DND-41 (cell line): ENCODE measurements at regions not wholly inside any gene's neighbourhood (a gene's known extent, or its start where the extent isn't known, plus 50 kb on each side); places are given as distances from the start of the nearest gene placed in this dataset.
"Not testable (repeated sequence)": the region's sequence is repeated elsewhere in the genome, so short reads cannot be mapped to it uniquely, and the experiment has no call there.

ENCODE experiments used
- ATAC-seq: fragments of 200-7000 bp; cut with Tn5 transposase; 3 replicates; pipeline ENCODE4 v1.9.1; 2021; ENCODE audit warnings: low read depth; ENCODE audit not compliant: insufficient read depth
- DNase-seq: peaks from one replicate; pipeline ENCODE4 v3.0.0-alpha.2; 2020
- H2AFZ ChIP-seq: 2 replicates; pipeline ENCODE4 v1.6.0; 2012; ENCODE audit warnings: low read depth, low read length
- H3K27ac ChIP-seq: 2 replicates; pipeline ENCODE4 v1.5.1; 2012; ENCODE audit warnings: low read length, inconsistent platforms
- H3K27me3 ChIP-seq: fragments of 200-600 bp; sonication (generic); 2 replicates; pipeline ENCODE4 v1.6.0; 2012; ENCODE audit warnings: low read length, mild to moderate bottlenecking, inconsistent platforms; ENCODE audit not compliant: insufficient read depth, poor library complexity
- H3K36me3 ChIP-seq: 2 replicates; pipeline ENCODE4 v1.5.1; 2012; ENCODE audit warnings: low read length, inconsistent platforms; ENCODE audit not compliant: insufficient read depth
- H3K4me1 ChIP-seq: 2 replicates; pipeline ENCODE4 v1.5.1; 2012; ENCODE audit warnings: mild to moderate bottlenecking, low read length; ENCODE audit not compliant: insufficient read depth
- H3K4me2 ChIP-seq: 2 replicates; pipeline ENCODE4 v1.6.0; 2012; ENCODE audit warnings: mild to moderate bottlenecking, moderate library complexity, low read length, inconsistent platforms; ENCODE audit not compliant: insufficient read depth
- H3K4me3 ChIP-seq, 2 experiments: fragments of 200-600 bp in 1 of 2; shearing (Covaris generic) in 1 of 2; 2 replicates each; pipeline ENCODE4 v1.5.1; 2012 to 2016; ENCODE audit warnings: inconsistent platforms in 2 of 2, low read length in 2 of 2, mild to moderate bottlenecking in 2 of 2, low read depth in 1 of 2, moderate library complexity in 1 of 2
- H3K79me2 ChIP-seq: 2 replicates; pipeline ENCODE4 v1.6.0; 2012; ENCODE audit warnings: low read length, inconsistent platforms; ENCODE audit not compliant: insufficient read depth
- H3K9ac ChIP-seq: 2 replicates; pipeline ENCODE4 v1.6.0; 2012; ENCODE audit warnings: low read depth, mild to moderate bottlenecking, inconsistent platforms, low read length, moderate library complexity
- H3K9me3 ChIP-seq: 2 replicates; pipeline ENCODE4 v1.5.1; 2012; ENCODE audit warnings: low read length, moderate library complexity, mild to moderate bottlenecking, inconsistent platforms; ENCODE audit not compliant: insufficient read depth, severe bottlenecking
- H4K20me1 ChIP-seq: 2 replicates; pipeline ENCODE4 v1.6.0; 2012; ENCODE audit warnings: low read length; ENCODE audit not compliant: insufficient read depth
- EZH2 ChIP-seq: IDR thresholded peaks from 3 replicates; pipeline ENCODE4 v1.6.1; 2012; ENCODE audit warnings: borderline replicate concordance, low read depth, mild to moderate bottlenecking, moderate library complexity, low read length, inconsistent platforms; ENCODE audit not compliant: severe bottlenecking
- TF ChIP-seq, protein P1 (sequence below): IDR thresholded peaks from 2 replicates; pipeline ENCODE4 v1.5.1; 2012; ENCODE audit warnings: borderline replicate concordance, low read length, moderate library complexity, mild to moderate bottlenecking; ENCODE audit not compliant: poor library complexity, severe bottlenecking; ENCODE audit errors: extremely low read depth

DNA sequence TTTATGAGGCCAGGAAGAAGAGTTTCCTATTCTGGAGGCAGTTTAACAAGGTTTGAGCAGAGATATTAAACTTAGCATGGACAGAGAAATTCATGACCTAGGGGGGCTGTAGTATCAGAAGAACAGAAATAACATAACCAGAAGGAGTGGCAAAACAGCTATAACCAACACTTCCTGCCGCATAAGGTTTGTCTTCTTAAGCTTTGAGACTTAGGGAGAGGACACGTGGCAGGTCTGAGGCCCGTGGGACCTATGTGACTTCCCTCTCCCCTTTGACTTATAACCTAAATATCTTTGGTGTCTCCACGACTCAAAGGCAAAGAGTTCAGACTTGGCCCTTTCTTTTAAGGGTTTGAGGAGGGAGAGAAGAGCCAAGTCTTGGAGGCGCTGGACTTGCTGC is 119.1 kb upstream of the PZP start:
- H3K9ac ChIP-seq: no peak overlapping the region
- H2AFZ ChIP-seq: no peak overlapping the region
- no peak for TF ChIP-seq EZH2
- TF ChIP-seq, protein P1, sequence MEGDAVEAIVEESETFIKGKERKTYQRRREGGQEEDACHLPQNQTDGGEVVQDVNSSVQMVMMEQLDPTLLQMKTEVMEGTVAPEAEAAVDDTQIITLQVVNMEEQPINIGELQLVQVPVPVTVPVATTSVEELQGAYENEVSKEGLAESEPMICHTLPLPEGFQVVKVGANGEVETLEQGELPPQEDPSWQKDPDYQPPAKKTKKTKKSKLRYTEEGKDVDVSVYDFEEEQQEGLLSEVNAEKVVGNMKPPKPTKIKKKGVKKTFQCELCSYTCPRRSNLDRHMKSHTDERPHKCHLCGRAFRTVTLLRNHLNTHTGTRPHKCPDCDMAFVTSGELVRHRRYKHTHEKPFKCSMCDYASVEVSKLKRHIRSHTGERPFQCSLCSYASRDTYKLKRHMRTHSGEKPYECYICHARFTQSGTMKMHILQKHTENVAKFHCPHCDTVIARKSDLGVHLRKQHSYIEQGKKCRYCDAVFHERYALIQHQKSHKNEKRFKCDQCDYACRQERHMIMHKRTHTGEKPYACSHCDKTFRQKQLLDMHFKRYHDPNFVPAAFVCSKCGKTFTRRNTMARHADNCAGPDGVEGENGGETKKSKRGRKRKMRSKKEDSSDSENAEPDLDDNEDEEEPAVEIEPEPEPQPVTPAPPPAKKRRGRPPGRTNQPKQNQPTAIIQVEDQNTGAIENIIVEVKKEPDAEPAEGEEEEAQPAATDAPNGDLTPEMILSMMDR: no peak
- H3K79me2 ChIP-seq: no peaks in the 10 kb centered on the region
- no peaks in the 10 kb centered on the region for H3K4me1 ChIP-seq
- H3K36me3 ChIP-seq: no peaks in the 10 kb centered on the region
- H3K9me3 ChIP-seq: no peaks in the 10 kb centered on the region
- H3K27ac ChIP-seq: no peak overlapping the region
- H3K4me2 ChIP-seq: no peak overlapping the region
- H3K4me3 ChIP-seq: no peak overlapping the region
- DNase-seq: no peak
- no peak for ATAC-seq
- H4K20me1 ChIP-seq: no peaks in the 10 kb centered on the region
- H3K27me3 ChIP-seq: no peaks in the 10 kb centered on the region

DNA sequence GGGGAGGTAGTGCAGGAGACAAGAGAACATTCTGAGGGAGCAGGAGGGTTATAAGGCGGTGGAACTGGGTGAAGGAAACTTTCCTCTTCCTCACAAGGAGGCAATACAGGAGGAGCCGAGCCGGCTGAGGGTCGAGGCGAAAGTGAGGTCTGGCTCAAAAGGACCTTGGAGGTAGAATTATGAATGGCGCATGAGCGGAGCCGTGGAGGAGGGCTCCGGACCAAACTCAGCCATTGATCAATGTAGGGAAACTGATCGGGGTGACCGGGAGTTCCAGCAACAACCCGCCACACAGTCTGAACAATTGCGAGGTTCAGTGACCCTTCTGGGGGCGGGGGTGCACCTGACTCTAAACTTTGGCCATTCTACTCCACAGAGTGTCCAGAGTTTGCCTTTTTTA is 118.7 kb upstream of the PZP start:
- DNase-seq, H3K27ac ChIP-seq, H3K9ac ChIP-seq, ATAC-seq, H3K27me3 ChIP-seq, H3K4me3 ChIP-seq, H2AFZ ChIP-seq, H3K36me3 ChIP-seq, H3K79me2 ChIP-seq, H3K4me2 ChIP-seq, H3K9me3 ChIP-seq, H3K4me1 ChIP-seq, H4K20me1 ChIP-seq: not testable (repeated sequence)

DNA sequence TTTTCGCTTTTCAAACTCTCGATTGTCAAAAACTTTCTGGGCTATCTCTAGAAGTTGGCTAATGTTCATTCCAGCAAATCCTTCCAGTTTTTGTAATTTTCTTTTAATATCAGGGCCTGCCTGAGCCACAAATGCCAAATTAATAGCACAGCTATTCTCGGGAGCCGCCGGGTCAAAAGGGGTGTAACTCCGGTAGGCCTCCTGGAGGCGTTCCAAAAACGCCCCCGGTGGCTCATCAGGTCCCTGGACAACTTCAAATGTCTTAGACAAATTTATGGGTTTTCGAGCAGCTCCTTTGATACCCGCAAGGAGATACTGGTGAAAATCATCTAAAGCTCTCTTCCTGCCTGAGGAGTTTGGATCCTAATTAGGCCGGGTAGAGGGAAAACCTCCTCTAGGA is 117.9 kb upstream of the PZP start:
- H3K27ac ChIP-seq: no peak overlapping the region
- H2AFZ ChIP-seq: no peak overlapping the region
- ATAC-seq (no peak), DNase-seq (no peak)
- no peak for TF ChIP-seq EZH2
- TF ChIP-seq, protein P1: no peak
- H3K4me3 ChIP-seq: no peak overlapping the region
- no peaks in the 10 kb centered on the region for H3K4me1 ChIP-seq
- no peaks in the 10 kb centered on the region for H3K9me3 ChIP-seq
- H3K9ac ChIP-seq: no peak overlapping the region
- H3K27me3 ChIP-seq: no peaks in the 10 kb centered on the region
- H3K79me2 ChIP-seq: no peaks in the 10 kb centered on the region
- H3K36me3 ChIP-seq: no peaks in the 10 kb centered on the region
- no peak overlapping the region for H3K4me2 ChIP-seq
- H4K20me1 ChIP-seq: no peaks in the 10 kb centered on the region

DNA sequence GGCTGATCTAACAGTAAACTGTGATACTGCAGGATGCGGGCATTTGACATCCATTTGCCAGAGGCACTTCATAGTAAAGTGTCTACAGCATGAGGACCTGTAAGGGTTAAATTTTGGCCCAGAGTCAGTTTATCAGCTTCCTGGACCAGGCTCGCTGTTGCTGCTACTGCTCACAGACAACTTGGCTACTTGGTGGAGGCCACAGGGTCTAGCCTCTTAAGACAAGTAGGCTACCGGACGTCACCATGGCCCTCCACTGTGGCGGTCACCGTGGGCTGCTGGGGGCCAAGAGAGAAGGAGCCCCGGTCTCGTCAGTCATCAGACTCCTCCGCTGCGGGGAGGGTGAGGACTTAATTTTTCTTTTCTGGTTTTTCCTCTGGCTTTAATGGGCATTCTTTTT is 117.3 kb upstream of the PZP start:
- Histone ChIP-seq H3K4me1 (no peaks in the 10 kb centered on the region), H3K9me3 (no peaks in the 10 kb centered on the region), H3K36me3 (no peaks in the 10 kb centered on the region), H3K27ac (no peak overlapping the region), H3K4me2 (no peak overlapping the region), H3K4me3 (no peak overlapping the region), H4K20me1 (no peaks in the 10 kb centered on the region), H3K79me2 (no peaks in the 10 kb centered on the region), H3K9ac (no peak overlapping the region), H2AFZ (no peak overlapping the region), H3K27me3 (no peaks in the 10 kb centered on the region)
- ATAC-seq (no peak), DNase-seq (no peak)
- TF ChIP-seq, protein P1: no peak
- TF ChIP-seq EZH2: no peak
